Small intestine (tissue), 7 donors: ENCODE measurements at regions not wholly inside any gene's neighbourhood (a gene's known extent, or its start where the extent isn't known, plus 50 kb on each side); places are given as distances from the start of the nearest gene placed in this dataset.
"Not testable (repeated sequence)": the region's sequence is repeated elsewhere in the genome, so short reads cannot be mapped to it uniquely, and the experiment has no call there.

Experiments used
- DNase-seq, 2 donors: peaks; one replicate each; pipeline versions ENCODE4 v3.0.0 to v3.0.0-alpha.2; 2013
- FAIRE-seq: peaks from 2 replicates; lab custom pipeline; 2012; peaks lifted over from hg19 to GRCh38; lab: Jason Lieb, UNC
- H3K27ac ChIP-seq, 3 donors: one replicate each; pipeline ENCODE4 v1.5.1; 2013; ENCODE audit warnings: low read length in 2 of 3, mild to moderate bottlenecking in 2 of 3, control low read depth in 1 of 3, inconsistent platforms in 1 of 3, low read depth in 1 of 3, moderate library complexity in 1 of 3
- H3K27me3 ChIP-seq, 3 donors: one replicate each; pipeline ENCODE4 v1.6.1; 2013; ENCODE audit warnings: low read length in 3 of 3, inconsistent platforms in 1 of 3; ENCODE audit not compliant: control insufficient read depth in 3 of 3, insufficient read depth in 3 of 3
- H3K36me3 ChIP-seq, 3 donors: one replicate each; pipeline ENCODE4 v1.6.1; 2013; ENCODE audit warnings: low read length in 3 of 3, inconsistent platforms in 1 of 3, low read depth in 1 of 3, mild to moderate bottlenecking in 1 of 3, moderate library complexity in 1 of 3; ENCODE audit not compliant: control insufficient read depth in 3 of 3, insufficient read depth in 2 of 3
- H3K4me1 ChIP-seq, 3 donors: one replicate each; pipeline ENCODE4 v1.6.1; 2013; ENCODE audit warnings: low read length in 2 of 3, inconsistent platforms in 1 of 3, low read depth in 1 of 3, mild to moderate bottlenecking in 1 of 3, moderate library complexity in 1 of 3; ENCODE audit not compliant: control insufficient read depth in 3 of 3, insufficient read depth in 2 of 3
- H3K4me3 ChIP-seq, 3 donors: one replicate each; pipeline ENCODE4 v1.5.1; 2013; ENCODE audit warnings: low read length in 3 of 3, control low read depth in 1 of 3, inconsistent platforms in 1 of 3, low read depth in 1 of 3, mild to moderate bottlenecking in 1 of 3, moderate library complexity in 1 of 3
- H3K9me3 ChIP-seq, 2 donors: one replicate each; pipeline ENCODE4 v1.6.1; 2013; ENCODE audit warnings: low read depth in 1 of 2, low read length in 1 of 2; ENCODE audit not compliant: control insufficient read depth in 2 of 2, insufficient read depth in 1 of 2
- WGBS, 3 donors: extraction: QIAGEN DNeasy Blood & Tissue Kit; methylation state at CpG; one replicate each; pipeline ENCODE4 v1.1.7; 2013; 5-methylcytosine and 5-hydroxymethylcytosine counted together
- donor health status: healthy with polysubstance abuse.
- donor health status: control.
- donor health status: control.
- donor health status: Bipolar disorder and iron deficiency.
- donor health status: healthy.

GRCh38 chr7:63789378-63790176 lies 209.1 kb upstream of the ZNF722 start:
- FAIRE-seq (no peak), DNase-seq (peak in 1 of 2 donors; percentile 0)
- Histone ChIP-seq H3K4me3 (no peak overlapping the region), H3K36me3 (no peaks in the 10 kb centered on the region), H3K4me1 (no peaks in the 10 kb centered on the region), H3K27ac (no peak overlapping the region), H3K9me3 (peaks cover 4% of the 10 kb centered on the region in 2 donors), H3K27me3 (no peaks in the 10 kb centered on the region)
- WGBS, 3 donors = 53 to 58% (median 55%) methylated on average over 63 to 78 of the region's 78 CpGs

GRCh38 chr7:63790177-63790763 lies 208.4 kb upstream of the ZNF722 start:
- not testable (repeated sequence) for H3K27ac ChIP-seq, H3K27me3 ChIP-seq, H3K9me3 ChIP-seq, FAIRE-seq, H3K4me1 ChIP-seq, H3K4me3 ChIP-seq, DNase-seq, H3K36me3 ChIP-seq
- WGBS, 3 donors = 40 to 55% (median 43%) methylated on average over 23 to 49 of the region's 49 CpGs
